Vagina (tissue), 2 donors: ENCODE measurements at regions not wholly inside any gene's neighbourhood (a gene's known extent, or its start where the extent isn't known, plus 50 kb on each side); places are given as distances from the start of the nearest gene placed in this dataset.
"Not testable (repeated sequence)": the region's sequence is repeated elsewhere in the genome, so short reads cannot be mapped to it uniquely, and the experiment has no call there.

Source experiments
- DNase-seq, 2 donors: peaks; one replicate each; pipeline ENCODE4 v3.0.0-alpha.2; 2017; ENCODE audit errors: extremely low spot score in 2 of 2
- H3K27ac ChIP-seq: fragments of 200-600 bp; sonication (generic); one replicate; pipeline ENCODE4 v1.5.1; 2019
- H3K27me3 ChIP-seq: fragments of 200-600 bp; sonication (generic); one replicate; pipeline ENCODE4 v1.5.1; 2019
- H3K36me3 ChIP-seq, 2 donors: fragments of 200-600 bp; sonication (generic); one replicate each; pipeline ENCODE4 v1.5.1; 2017 to 2019
- H3K4me1 ChIP-seq: fragments of 200-600 bp; sonication (generic); one replicate; pipeline ENCODE4 v1.5.1; 2019
- H3K4me3 ChIP-seq, 2 donors: fragments of 200-600 bp; sonication (generic); 1 replicate in 1 of 2; 2 replicates in 1 of 2; pipeline ENCODE4 v1.5.1; 2016 to 2019
- H3K9me3 ChIP-seq: fragments of 200-600 bp; sonication (generic); one replicate; pipeline ENCODE4 v1.5.1; 2019
- CTCF ChIP-seq, 3 experiments: fragments of 450-650 bp in 2 of 3; fragments of 200-600 bp in 1 of 3; sonication (generic) in 1 of 3; IDR thresholded peaks; one replicate each; pipeline ENCODE4 v1.5.1; 2017 to 2019; ENCODE audit warnings: antibody characterized with exemption in 3 of 3, mild to moderate bottlenecking in 2 of 3, moderate library complexity in 2 of 3
- POLR2A ChIP-seq, 2 donors: fragments of 450-650 bp; IDR thresholded peaks; one replicate each; pipeline ENCODE4 v1.6.1; 2017; ENCODE audit warnings: antibody characterized with exemption in 2 of 2, mild to moderate bottlenecking in 2 of 2, moderate library complexity in 2 of 2
- POLR2AphosphoS5 ChIP-seq, 2 donors: sonication (generic); formaldehyde crosslinking; IDR thresholded peaks; one replicate each; pipeline ENCODE4 v1.9.0; 2017; ENCODE audit warnings: antibody characterized with exemption in 2 of 2, mild to moderate bottlenecking in 2 of 2, low read depth in 1 of 2; ENCODE audit not compliant: insufficient read depth in 1 of 2
- intact Hi-C: fragments of 100-400 bp; cut with DNase I; formaldehyde crosslinking; loops from one replicate; pipeline ENCODE4 v1.15.1; 2023

- intact Hi-C loops, result no loop called here
- no peak for DNase-seq
- Histone ChIP-seq H3K27me3 (no peaks in the 10 kb centered on the region), H3K4me3 (no peak overlapping the region), H3K9me3 (no peaks in the 10 kb centered on the region), H3K27ac (no peak overlapping the region), H3K36me3 (no peaks in the 10 kb centered on the region), H3K4me1 (no peaks in the 10 kb centered on the region)
- TF ChIP-seq CTCF (IDR thresholded peaks at IDR 0.05) (no peak), POLR2AphosphoS5 (IDR thresholded peaks at IDR 0.05; ENCODE audit: insufficient read depth in 1 of 2, low read depth in 1 of 2) (no peak), POLR2A (IDR thresholded peaks at IDR 0.05) (no peak)
Observed at GRCh38 chr15:19974998-19975397, 566.6 kb downstream of the GOLGA6L6 start.

GRCh38 chr15:19973718-19974117 lies 567.9 kb downstream of the GOLGA6L6 start:
- no peaks in the 10 kb centered on the region for H3K36me3 ChIP-seq
- H3K4me1 ChIP-seq, result no peaks in the 10 kb centered on the region
- intact Hi-C loops, result no loop called here
- TF ChIP-seq CTCF (IDR thresholded peaks at IDR 0.05) (no peak), POLR2AphosphoS5 (IDR thresholded peaks at IDR 0.05; ENCODE audit: insufficient read depth in 1 of 2, low read depth in 1 of 2) (no peak), POLR2A (IDR thresholded peaks at IDR 0.05) (no peak)
- DNase-seq, result no peak
- H3K27ac ChIP-seq, result no peak overlapping the region
- no peaks in the 10 kb centered on the region for H3K9me3 ChIP-seq
- H3K4me3 ChIP-seq, result no peak overlapping the region
- H3K27me3 ChIP-seq, result no peaks in the 10 kb centered on the region

- H3K27me3 ChIP-seq, H3K4me3 ChIP-seq, H3K27ac ChIP-seq, DNase-seq, H3K4me1 ChIP-seq, intact Hi-C loops, H3K9me3 ChIP-seq, H3K36me3 ChIP-seq: not testable (repeated sequence)
Observed at GRCh38 chr15:19972582-19972981, 569.0 kb downstream of the GOLGA6L6 start.

GRCh38 chr15:19965574-19965973 lies 576.0 kb downstream of the GOLGA6L6 start:
- H3K36me3 ChIP-seq, H3K27me3 ChIP-seq, H3K4me3 ChIP-seq, H3K27ac ChIP-seq, H3K4me1 ChIP-seq, DNase-seq, intact Hi-C loops, H3K9me3 ChIP-seq: not testable (repeated sequence)

- H3K4me1 ChIP-seq, intact Hi-C loops, H3K27me3 ChIP-seq, H3K9me3 ChIP-seq, DNase-seq, H3K4me3 ChIP-seq, H3K36me3 ChIP-seq, H3K27ac ChIP-seq: not testable (repeated sequence)
Observed at GRCh38 chr15:19964480-19964879, 577.1 kb downstream of the GOLGA6L6 start.

- H3K27ac ChIP-seq, result no peak overlapping the region
- H3K4me1 ChIP-seq, result no peaks in the 10 kb centered on the region
- DNase-seq, result no peak
- no peaks in the 10 kb centered on the region for H3K27me3 ChIP-seq
- H3K9me3 ChIP-seq, result no peaks in the 10 kb centered on the region
- no peak overlapping the region for H3K4me3 ChIP-seq
- H3K36me3 ChIP-seq, result no peaks in the 10 kb centered on the region
- intact Hi-C loops, result no loop called here
- no peak for TF ChIP-seq POLR2A (IDR thresholded peaks at IDR 0.05)
- TF ChIP-seq CTCF (IDR thresholded peaks at IDR 0.05), result no peak
- TF ChIP-seq POLR2AphosphoS5 (IDR thresholded peaks at IDR 0.05; ENCODE audit: insufficient read depth in 1 of 2, low read depth in 1 of 2), result no peak
Observed at GRCh38 chr15:19956124-19956796, 585.3 kb downstream of the GOLGA6L6 start.
